ENCODE measurements at regions not wholly inside any gene's neighbourhood (a gene's known extent, or its start where the extent isn't known, plus 50 kb on each side); places are given as distances from the start of the nearest gene placed in this dataset.
"Not testable (repeated sequence)": the region's sequence is repeated elsewhere in the genome, so short reads cannot be mapped to it uniquely, and the experiment has no call there.

DNA sequence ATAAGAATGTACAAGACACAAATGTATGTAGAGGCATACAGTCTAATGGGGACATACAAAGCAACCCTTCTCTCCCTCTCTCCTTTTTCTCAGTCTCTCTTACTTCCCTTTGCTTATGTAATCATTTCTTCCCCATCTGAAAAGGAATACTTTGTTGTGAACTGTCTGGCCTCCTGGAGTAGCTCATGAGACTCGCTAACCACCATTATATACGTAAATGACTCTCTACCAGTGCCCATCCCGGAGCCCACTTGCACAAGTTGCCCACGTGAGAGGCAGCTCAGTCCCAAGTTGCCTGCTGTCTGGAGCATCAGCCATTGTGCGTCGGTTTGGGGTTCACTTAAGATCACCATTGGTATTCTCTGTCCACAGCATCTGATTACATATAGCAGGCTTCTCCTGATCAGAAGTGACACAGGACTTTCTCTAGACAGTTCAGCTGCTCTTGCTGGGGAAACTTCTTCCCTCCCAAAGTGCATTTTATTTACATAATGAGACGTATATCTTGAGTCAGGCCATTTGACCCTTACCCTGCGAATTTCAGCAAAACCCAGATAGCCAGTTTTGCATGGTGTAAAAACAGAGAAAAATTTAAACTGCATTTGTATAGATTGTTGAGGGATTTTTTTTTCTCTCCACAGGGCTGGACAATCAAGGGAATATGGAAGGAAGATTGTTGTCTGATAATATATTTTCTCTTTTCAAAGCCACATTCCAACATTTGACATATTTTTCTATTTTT is 220.7 kb upstream of the EGLN3 start:
- no peak for ATAC-seq

DNA sequence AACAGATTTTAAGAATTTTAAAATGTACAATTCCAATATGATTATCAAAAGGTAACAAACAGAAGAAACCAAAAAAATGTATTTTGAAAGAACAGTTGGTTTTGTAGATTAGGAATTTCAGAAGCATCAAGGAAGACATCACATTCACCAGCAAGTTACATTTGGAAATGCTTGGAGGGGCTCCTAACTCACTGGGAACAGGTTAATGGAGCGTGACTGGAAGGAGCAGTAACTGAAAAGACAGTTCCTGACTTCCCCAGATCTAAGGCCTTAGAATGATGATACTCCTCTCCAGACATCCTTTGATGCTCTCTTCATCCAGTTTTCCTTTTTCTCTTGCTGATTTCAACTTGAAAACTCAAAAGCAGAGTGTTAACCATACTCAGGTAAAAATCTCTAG is 220.0 kb upstream of the EGLN3 start:
- ATAC-seq: no peak

DNA sequence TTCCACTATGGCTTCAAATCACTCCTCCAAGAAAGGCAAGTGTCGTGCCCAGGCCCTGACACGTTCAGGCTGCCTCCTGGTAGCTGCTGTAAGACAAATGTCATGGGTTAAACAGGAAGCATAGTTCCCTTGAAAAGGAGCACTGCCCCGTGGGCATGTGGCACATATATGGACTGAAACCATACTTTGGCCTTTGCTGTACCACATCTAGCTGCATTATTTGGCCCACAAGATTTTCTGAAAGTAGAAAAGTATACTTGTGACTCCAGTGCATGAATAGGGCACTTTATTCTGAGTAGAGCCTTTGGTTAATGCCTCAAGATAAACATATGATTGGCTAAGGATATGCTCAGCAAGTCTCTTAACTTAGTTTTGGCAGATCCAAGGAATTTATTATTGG is 218.7 kb upstream of the EGLN3 start:
- no peak for ATAC-seq

DNA sequence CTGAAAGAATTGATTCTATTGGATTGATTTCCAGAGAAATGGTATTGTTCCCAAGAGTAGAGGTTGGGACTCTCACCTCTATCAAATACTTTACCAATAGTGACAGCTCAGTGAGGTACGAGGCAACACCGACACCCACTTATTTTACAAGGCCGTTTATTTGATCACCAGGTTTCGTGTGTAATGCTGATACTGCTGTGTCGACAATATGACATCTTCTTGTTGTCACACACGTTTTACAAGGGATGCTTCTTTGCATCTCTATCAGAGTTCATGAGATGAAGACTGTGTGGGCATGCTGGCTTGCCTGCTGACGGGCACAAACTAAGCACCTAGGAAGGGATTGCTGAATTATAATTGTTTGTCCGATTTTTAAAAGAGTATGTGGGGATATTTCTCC is 217.8 kb upstream of the EGLN3 start:
- ATAC-seq: no peak

DNA sequence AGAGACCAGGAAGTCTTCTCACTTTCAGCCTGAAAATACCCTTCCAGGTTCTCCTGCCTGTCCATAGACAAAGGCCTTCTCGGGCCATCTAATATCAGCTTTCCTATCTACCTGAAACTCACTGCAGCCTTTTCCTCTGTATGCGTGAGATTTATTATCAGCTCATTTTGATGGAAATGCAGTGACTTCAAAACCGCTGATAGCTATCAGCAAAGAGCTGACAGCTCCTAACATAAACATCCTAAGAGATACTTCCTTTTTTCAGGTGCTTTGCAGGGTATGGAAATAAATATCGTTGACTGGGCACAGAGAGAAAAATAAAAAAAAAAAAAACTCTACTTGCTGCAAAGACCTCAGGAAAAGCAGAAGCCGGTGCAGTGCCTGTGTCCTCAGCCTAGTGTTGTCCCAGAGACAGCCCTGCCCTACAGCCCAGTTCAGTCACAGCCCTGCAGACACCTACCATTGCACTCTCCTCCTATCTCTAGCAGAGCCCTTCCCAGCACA is 215.0 kb upstream of the EGLN3 start:
- no peak for ATAC-seq

DNA sequence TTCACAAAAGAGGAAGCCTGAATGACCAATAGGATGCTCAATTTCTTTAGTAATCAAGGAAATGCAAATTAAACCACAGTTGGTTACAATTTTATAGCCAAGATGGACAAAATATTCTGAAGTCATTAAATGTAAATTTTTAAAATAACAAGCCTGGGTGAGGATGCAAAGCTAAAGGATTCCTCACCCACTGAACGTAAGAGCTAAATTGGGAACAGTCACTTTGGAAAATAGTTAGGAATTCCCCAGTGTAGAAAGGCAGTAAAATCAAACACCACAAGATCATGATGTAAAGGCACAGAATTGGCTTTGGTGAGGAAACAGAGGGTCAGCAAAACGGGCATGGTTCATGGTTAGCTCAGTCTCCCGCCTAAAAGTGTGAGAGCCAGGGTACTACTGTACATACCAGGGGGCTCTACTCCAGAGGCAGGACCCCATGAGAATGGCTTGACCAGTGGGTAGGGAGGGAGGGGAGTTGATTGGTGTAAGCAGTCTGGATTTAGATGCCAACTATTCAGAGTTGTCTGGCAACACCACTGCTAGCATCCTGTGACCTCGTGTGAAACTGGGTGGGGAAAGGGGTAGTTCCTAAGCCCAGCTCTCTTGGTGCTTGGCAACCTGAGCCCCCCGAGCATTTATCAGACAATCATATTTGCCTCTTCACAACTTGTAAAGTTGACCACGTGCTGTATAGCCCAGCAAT is 213.4 kb upstream of the EGLN3 start:
- no peak for ATAC-seq

DNA sequence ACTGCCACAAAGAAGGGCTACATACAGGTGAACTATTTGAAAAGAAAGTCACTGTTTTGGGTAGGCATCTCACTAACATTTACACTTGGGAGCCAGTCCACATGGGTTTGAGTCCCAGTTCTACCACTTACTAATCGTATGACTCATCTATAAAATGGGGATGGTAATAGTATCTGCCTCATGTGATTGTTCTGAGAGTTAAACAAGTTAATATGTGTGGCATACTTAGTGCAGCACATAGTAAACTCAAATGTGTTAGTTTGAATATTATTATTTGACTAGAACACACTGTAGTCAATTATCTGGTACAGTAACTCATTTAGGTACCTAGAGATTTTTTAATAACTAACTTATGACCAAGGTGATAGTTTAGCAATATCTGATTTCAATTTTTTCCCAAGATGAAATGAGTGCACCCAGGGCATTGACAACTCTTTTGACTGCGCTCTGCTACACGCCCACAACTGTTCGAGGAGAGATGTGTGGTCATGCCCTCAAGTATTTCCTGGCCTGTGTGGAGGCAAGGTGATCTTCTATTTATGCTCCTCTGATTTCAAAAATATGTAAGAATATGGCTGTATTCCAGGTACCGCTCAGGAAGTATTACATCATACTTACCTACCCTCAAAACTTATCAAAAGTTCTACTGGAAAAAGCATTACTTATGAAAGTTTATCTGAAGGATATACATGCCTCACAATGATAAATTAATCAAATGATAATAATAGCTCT is 210.6 kb upstream of the EGLN3 start:
- ATAC-seq: no peak

DNA sequence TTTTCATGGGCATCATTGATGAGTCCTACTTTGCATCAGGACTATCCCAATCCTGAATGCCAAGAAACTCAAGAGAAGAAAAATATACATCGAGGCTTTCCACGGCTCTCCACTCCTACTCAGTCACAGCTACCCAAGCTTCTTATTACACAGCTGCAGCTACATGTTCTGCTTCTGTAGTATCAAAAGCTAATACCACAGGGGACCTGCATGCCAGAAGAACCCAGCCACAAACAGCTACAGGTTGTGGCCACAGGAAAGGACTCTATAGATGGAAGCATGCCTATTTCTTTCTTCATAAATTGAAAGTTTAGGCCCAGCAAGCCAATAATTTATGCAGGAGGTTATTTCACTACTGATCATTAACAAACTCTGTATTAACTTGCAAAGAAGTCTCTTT is 209.7 kb upstream of the EGLN3 start:
- no peak for ATAC-seq

DNA sequence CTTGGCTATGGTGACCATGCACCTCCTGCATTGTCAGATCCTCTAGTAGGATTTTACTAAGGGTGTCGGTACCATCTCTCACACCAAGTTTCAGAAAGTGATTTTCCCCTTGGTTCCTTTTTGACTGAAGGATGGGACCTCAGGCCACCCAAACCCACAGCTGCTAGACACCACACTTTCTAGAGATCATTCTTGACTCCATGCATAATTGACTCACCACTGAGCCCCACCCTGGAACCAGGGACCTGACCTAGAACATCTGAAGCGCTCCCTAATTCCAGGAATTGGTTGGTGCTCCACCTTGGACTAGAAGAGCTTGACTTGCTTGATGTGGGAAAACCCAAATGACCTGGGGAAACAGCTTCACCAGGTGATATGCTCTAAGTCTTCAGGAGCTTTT is 206.8 kb upstream of the EGLN3 start:
- no peak for ATAC-seq

DNA sequence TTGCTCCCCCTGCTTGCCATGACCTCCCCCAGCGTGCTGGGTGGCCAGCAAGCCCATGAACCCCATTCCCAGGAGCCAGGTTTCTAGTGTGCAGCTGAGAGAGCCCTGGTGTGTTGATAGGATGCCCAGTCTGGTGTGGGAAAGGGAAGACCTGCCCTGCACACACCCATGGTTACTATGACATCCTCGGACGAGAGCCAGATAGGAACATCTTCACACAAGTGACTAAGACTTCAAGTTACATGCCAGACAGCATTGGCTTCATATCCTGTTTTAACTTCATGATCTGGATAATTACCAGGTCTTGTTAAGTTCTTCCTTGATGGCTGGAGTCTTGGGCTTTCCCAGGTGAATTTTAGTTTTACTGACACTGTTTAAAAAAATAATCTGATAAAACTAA is 196.6 kb upstream of the EGLN3 start:
- no peak for ATAC-seq

DNA sequence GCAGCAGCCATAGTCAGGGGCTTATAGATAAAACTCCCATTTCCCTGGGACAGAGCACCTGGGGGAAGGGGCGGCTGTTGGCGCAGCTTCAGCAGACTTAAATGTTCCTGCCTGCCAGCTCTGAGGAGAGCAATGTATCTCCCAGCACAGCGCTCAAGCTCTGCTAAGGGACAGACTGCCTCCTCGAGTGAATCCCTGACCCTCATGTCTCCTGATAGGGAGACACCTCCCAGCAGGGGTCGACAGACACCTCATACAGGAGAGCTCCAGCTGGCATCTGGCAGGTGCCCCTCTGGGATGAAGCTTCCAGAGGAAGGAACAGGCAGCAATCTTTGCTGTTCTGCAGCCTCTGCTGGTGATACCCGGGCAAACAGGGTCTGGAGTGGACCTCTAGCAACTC is 189.3 kb upstream of the EGLN3 start:
- ATAC-seq: not testable (repeated sequence)

DNA sequence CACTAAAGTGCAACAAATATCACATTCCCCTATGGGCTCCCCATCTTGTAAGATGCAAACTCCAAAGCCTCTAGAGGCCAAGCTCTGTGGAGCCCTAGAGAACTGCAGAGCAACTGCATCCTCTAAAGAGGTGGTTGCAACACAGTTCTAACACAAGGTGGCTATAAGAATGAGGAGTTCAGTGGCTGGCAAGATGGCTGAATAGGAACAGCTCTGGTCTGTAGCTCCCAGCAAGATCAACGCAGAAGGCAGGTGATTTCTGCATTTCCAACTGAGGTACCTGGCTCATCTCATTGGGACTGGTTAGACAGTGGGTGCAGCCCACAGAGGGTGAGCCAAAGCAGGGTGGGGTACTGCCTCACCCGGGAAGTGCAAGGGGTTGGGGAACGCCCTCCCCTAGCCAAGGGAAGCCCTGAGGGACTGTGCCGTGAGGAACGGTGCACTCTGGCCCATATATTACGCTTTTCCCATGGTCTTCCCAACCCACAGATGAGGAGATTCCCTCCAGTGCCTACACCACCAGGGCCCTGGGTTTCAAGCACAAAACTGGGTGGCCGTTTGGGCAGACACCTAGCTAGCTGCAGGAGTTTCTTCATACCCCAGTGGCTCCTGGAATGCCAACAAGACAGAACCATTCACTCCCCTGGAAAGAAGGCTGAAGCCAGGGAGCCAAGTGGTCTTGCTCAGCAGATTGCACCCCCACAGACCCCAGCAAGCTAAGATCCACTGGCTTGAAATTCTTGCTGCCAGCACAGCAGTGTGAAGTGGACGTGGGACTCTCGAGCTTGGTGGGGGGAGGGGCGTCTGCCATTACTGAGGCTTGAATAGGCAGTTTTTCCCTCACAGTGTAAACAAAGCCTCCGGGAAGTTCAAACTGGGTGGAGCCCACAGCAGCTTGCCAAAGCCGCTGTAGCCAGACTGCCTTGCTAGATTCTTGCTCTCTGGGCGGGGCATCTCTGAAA is 188.6 kb upstream of the EGLN3 start:
- not testable (repeated sequence) for ATAC-seq

DNA sequence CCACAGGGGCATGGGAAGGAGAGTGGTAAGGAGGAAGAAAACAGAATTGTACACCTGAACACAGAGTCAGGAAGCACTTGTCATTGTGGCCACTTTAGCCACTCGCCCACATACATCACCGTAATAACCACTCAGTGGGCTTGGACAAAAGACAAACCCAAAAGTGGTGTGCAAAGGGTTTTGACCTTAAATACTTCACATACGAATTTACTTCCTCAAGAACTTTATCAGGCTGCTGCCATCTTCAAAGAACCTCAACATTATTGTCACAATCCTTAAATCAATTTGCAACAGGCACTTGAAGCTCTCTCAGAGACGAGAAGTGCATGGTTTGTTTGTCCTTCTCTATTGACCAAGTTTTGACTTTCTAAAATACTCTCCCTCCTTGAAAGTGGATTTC is 187.3 kb upstream of the EGLN3 start:
- ATAC-seq: no peak

DNA sequence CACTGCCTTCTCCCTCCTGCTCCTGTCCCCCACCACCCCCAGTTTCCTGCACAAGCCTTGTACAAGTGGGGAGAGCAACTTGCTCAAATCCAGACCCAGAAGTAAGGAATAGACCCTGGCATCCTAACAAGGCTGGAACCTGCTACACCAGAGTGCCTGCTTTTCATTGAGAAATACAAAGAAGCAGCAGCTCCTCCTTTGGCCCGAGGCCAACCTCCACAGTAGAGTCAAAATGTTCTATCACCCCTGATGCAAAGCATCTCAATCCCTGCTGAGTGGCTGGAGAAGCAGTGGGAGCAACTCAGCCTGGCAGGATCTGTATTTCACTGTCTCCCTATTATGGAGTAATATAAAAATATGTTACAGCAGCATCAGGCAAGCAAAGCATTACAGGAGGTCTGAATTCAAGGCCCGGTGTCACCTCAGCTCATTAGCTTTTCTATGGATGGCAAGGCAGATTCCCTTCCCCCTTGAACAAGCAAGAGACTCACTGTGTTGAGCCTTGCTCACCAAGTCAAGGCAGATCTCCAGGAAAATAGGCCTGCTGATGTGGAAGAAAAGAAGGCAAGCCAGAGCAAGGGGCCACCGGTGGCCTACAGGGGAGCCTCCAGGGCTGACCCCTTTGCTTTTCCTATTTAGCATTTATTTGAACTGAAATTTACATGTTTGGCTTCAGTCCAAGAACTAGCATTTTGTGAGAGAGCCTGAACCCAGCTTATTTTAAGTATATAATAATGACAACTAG is 186.3 kb upstream of the EGLN3 start:
- no peak for ATAC-seq

DNA sequence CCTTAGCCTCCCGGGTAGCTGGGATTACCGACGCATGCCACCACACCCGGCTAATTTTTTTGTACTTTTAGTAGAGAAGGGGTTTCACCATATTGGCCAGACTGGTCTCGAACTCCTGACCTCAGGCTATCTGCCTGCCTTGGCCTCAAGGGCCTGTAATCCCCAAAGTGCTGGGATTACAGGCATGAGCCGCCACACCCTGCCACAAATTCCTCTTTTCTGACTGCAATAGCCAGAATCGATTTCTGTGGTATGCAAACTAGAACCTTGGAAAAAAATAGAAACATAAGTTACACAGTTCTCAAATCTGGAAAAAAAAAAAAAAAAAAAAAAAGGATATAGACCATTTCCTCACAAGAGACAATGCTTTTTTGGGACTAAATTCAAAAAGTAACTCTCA is 184.6 kb upstream of the EGLN3 start:
- ATAC-seq: no peak

DNA sequence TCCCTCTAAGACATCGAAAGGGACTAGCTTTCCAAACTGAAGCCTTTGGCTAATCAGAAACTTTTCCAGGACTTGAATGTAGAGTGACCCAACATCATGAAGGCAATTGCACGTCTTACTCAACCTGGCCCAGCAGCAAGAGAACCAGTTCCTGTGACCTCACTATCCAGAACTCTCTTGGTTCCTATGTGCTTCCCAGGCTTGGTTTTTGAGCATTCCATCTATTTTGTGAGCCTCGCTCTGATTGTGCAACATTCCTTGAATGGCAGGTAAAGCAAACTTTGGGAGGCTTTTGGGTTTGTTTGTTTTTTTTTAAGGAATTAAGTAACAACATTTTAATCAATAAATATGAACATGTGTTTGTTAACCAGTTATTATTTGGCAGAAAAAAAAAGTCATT is 183.6 kb upstream of the EGLN3 start:
- no peak for ATAC-seq

DNA sequence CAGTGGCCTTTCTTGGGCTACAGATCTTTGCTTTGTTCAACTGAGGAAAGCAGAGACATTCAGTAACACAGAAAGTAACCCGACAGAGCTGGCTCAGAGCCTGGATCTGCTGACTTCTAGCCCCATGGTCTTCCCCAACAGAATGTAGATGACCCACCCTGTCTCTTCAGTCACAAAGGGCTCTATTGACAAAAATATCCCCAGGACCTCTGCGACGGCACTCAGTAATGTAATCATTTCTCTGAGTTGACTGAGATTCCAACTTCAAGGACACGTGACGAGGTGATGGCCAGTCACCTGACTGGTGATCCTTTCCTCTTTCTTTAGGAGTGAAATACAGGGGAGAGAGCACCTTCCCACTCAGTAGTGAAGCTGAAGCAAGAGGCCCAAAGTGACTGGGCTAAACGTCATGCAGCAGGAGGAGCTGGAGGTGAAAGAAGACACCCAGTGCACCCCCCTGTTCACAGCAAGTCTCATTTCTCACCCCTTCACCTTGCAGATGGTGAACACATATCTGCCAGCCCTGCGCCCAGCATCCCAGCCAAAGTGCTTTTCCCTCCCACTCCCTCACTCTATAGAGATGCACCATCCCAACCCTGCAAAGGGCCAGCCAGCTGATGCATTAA is 179.2 kb upstream of the EGLN3 start:
- no peak for ATAC-seq

DNA sequence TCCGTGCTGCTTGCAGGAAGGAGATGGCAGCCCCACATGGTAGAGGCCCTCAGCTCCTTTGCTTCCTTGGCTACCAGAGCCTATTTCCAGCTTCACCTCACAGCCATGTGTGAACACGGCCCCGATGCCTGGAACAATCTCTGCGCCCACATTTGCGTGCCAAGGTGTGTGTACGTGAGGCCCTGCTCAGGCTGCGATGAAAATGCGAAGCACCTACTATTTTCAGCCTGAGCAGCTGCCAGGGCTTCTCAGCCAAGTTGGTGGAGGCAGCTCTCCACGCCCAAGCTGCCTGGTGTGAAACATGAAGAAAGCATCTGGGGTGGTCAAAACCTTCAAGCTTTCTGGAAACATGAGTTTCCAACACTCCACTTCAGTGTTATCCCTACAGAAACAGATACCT is 177.8 kb upstream of the EGLN3 start:
- no peak for ATAC-seq

DNA sequence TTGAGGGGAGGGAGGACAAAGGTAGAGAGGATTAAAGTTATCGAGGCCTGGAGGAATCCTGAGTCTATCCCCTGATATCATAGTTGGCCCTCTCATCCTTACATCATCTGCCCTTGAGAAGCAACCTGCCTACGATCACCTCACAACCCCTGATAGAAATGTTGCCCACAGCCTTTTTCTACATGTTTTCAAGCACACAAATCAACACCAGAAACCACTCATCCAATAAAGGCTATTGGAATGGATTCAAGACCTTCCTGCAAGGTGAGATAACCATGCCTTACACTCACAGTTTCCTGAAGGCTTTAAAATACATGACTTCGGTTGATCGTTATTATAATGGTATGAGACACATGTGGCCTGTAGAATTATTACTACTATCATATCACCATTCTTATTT is 175.7 kb upstream of the EGLN3 start:
- no peak for ATAC-seq

DNA sequence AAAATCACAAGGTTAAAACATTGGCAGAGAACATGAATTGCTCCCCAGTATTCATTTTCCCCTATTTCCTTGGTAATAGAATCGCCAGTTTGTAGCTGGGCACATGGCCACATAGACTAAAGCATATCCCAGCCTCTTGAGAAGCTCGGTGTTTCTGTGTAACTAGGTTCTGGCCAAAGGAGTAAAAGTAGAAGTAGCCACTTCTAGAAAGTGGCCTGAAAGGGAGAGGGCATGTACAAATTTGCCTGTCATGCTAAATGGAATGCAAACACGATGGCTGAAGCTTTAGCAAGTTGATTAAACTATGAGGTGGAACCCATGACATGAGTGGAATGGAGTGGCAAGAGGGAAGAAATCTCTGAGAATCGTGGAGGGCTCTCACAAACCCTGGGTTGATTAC is 173.7 kb upstream of the EGLN3 start:
- ATAC-seq: no peak

DNA sequence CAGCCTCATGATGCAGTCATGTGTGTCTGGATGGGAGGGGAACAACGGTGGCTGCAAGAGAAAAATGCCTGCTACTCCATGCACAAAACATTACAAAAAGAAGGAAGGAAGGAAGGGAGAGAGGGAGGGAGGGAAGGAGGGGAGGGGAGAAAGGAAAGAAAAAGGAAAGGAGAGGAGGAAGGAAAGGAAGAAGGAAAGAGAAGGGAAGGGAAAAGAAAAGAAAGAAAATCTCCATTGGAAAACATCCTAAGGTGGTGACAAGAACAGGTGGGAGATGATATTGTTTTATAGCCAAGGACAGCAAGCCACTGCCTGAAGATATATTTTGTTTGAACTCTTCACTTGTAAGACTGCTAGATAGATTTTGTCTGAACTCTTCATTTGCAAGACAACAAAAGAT is 171.8 kb upstream of the EGLN3 start:
- no peak for ATAC-seq

Measured in activated CD4-positive, CD25-positive, alpha-beta regulatory T cell treated with anti-CD3 and anti-CD28 coated beads, Interleukin-2, amount 50 U/mL, for 24 hours (primary cell).